ENCODE measurements at regions not wholly inside any gene's neighbourhood (a gene's known extent, or its start where the extent isn't known, plus 50 kb on each side); places are given as distances from the start of the nearest gene placed in this dataset.

- Histone ChIP-seq H3K9me3 (ENCODE audit: insufficient read depth, low read depth) (no peaks in the 10 kb centered on the region), H3F3A (ENCODE audit: insufficient read depth, low read depth) (no peaks in the 10 kb centered on the region), H3K36me3 (ENCODE audit: low read depth) (no peaks in the 10 kb centered on the region), H3K4me1 (replicated peaks; ENCODE audit: insufficient read depth) (no peaks in the 10 kb centered on the region), H4K20me1 (ENCODE audit: insufficient read depth) (no peaks in the 10 kb centered on the region), H3K9me2 (ENCODE audit: insufficient read depth) (no peaks in the 10 kb centered on the region), H3K4me3 (no peak overlapping the region), H3K27ac (no peak overlapping the region), H2AFZ (no peak overlapping the region), H3K4me2 (no peak overlapping the region), H3K79me2 (ENCODE audit: low read depth) (no peaks in the 10 kb centered on the region), H3K27me3 (ENCODE audit: insufficient read depth, low read depth) (peaks cover 15% of the 10 kb centered on the region)
- intact Hi-C loops (cut with micrococcal nuclease; ENCODE audit: unreplicated experiment), result no loop called here
- no TSS peak for BruUV-seq (replicated peaks)
- no peak for DNase-seq
- no peak for TF ChIP-seq EZH2 (IDR thresholded peaks at IDR 0.05; ENCODE audit: low read depth)
- no peak for TF ChIP-seq CTCF (conservative IDR thresholded peaks at IDR 0.05)
- POLR2A ChIA-PET (ENCODE audit: unreplicated experiment), result interaction anchor here (0.6 kb wide), 1 partner anchor 164 kb away, joined by 5 read pairs; no protein-coding TSS in a partner anchor
- CTCF ChIA-PET, result no interaction called here
Observed at GRCh38 chr2:120893811-120894584, 158.3 kb downstream of the GLI2 start.

GRCh38 chr2:120894966-120895365, 159.3 kb downstream of the GLI2 start:
- H4K20me1 ChIP-seq (ENCODE audit: insufficient read depth), result no peaks in the 10 kb centered on the region
- no peak overlapping the region for H2AFZ ChIP-seq
- intact Hi-C loops (cut with micrococcal nuclease; ENCODE audit: unreplicated experiment), result no loop called here
- H3K4me1 ChIP-seq (replicated peaks; ENCODE audit: insufficient read depth), result no peaks in the 10 kb centered on the region
- POLR2A ChIA-PET (ENCODE audit: unreplicated experiment), result no interaction called here
- H3K79me2 ChIP-seq (ENCODE audit: low read depth), result no peaks in the 10 kb centered on the region
- H3K4me3 ChIP-seq, result no peak overlapping the region
- CTCF ChIA-PET, result no interaction called here
- DNase-seq, result no peak
- H3K9me2 ChIP-seq (ENCODE audit: insufficient read depth), result no peaks in the 10 kb centered on the region
- no peak overlapping the region for H3K4me2 ChIP-seq
- peaks cover 12% of the 10 kb centered on the region for H3K27me3 ChIP-seq (ENCODE audit: insufficient read depth, low read depth)
- BruUV-seq (replicated peaks), result no TSS peak
- H3K27ac ChIP-seq, result no peak overlapping the region
- H3F3A ChIP-seq (ENCODE audit: insufficient read depth, low read depth), result no peaks in the 10 kb centered on the region
- TF ChIP-seq EZH2 (IDR thresholded peaks at IDR 0.05; ENCODE audit: low read depth) (no peak), CTCF (conservative IDR thresholded peaks at IDR 0.05) (no peak)
- H3K36me3 ChIP-seq (ENCODE audit: low read depth), result no peaks in the 10 kb centered on the region
- no peaks in the 10 kb centered on the region for H3K9me3 ChIP-seq (ENCODE audit: insufficient read depth, low read depth)

- no peaks in the 10 kb centered on the region for H3F3A ChIP-seq (ENCODE audit: insufficient read depth, low read depth)
- no peaks in the 10 kb centered on the region for H3K4me1 ChIP-seq (replicated peaks; ENCODE audit: insufficient read depth)
- H3K79me2 ChIP-seq (ENCODE audit: low read depth), result no peaks in the 10 kb centered on the region
- intact Hi-C loops (cut with micrococcal nuclease; ENCODE audit: unreplicated experiment), result no loop called here
- H3K36me3 ChIP-seq (ENCODE audit: low read depth), result no peaks in the 10 kb centered on the region
- no peak for TF ChIP-seq CTCF (conservative IDR thresholded peaks at IDR 0.05)
- no peak for TF ChIP-seq EZH2 (IDR thresholded peaks at IDR 0.05; ENCODE audit: low read depth)
- no peak for DNase-seq
- no peak overlapping the region for H3K27ac ChIP-seq
- BruUV-seq (replicated peaks), result no TSS peak
- H3K9me2 ChIP-seq (ENCODE audit: insufficient read depth), result no peaks in the 10 kb centered on the region
- no peak overlapping the region for H3K4me3 ChIP-seq
- POLR2A ChIA-PET (ENCODE audit: unreplicated experiment), result no interaction called here
- no peak overlapping the region for H2AFZ ChIP-seq
- no peaks in the 10 kb centered on the region for H4K20me1 ChIP-seq (ENCODE audit: insufficient read depth)
- no peak overlapping the region for H3K4me2 ChIP-seq
- no peaks in the 10 kb centered on the region for H3K9me3 ChIP-seq (ENCODE audit: insufficient read depth, low read depth)
- peaks cover 14% of the 10 kb centered on the region for H3K27me3 ChIP-seq (ENCODE audit: insufficient read depth, low read depth)
- CTCF ChIA-PET, result no interaction called here
Observed at GRCh38 chr2:120896126-120896525, 160.5 kb downstream of the GLI2 start.
